ENCODE measurements at regions not wholly inside any gene's neighbourhood (a gene's known extent, or its start where the extent isn't known, plus 50 kb on each side); places are given as distances from the start of the nearest gene placed in this dataset.

DNA sequence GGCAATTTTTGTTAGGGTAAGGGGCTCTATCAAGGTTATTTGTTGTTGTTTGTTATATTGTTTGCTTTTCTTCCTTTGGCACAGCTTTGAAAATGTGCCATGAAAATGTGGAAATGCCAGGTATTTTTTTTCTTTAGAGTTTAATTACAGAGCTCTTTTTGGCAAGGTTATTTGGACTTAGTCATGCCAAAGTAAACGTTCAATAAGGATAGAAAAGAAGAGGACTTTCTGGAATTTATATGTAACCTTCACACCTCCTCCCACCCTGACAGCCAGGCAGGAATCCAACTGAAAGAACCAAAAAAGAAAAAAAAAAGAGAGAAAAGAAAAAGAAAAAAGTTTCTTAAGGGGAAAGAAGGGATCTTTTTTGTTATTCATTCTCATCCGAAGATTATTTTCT is 217.8 kb downstream of the KITLG start:
- TF ChIP-seq, protein P1, sequence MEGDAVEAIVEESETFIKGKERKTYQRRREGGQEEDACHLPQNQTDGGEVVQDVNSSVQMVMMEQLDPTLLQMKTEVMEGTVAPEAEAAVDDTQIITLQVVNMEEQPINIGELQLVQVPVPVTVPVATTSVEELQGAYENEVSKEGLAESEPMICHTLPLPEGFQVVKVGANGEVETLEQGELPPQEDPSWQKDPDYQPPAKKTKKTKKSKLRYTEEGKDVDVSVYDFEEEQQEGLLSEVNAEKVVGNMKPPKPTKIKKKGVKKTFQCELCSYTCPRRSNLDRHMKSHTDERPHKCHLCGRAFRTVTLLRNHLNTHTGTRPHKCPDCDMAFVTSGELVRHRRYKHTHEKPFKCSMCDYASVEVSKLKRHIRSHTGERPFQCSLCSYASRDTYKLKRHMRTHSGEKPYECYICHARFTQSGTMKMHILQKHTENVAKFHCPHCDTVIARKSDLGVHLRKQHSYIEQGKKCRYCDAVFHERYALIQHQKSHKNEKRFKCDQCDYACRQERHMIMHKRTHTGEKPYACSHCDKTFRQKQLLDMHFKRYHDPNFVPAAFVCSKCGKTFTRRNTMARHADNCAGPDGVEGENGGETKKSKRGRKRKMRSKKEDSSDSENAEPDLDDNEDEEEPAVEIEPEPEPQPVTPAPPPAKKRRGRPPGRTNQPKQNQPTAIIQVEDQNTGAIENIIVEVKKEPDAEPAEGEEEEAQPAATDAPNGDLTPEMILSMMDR (conservative IDR thresholded peaks at IDR 0.05 in 1 of 2, IDR thresholded peaks at IDR 0.05 in 1 of 2; ENCODE audit: extremely low read depth in 1 of 2, insufficient read depth in 1 of 2, low read depth in 1 of 2, low read length in 2 of 2), result no peak
- TF ChIP-seq EZH2 (IDR thresholded peaks at IDR 0.05; ENCODE audit: borderline replicate concordance, low read length), result no peak
